ENCODE measurements at regions not wholly inside any gene's neighbourhood (a gene's known extent, or its start where the extent isn't known, plus 50 kb on each side); places are given as distances from the start of the nearest gene placed in this dataset.
"Not testable (repeated sequence)": the region's sequence is repeated elsewhere in the genome, so short reads cannot be mapped to it uniquely, and the experiment has no call there.

GRCh38 chr12:47360771-47361388 is 281.1 kb upstream of the AMIGO2 start:
- BruUV-seq (replicated peaks): no TSS peak
- intact Hi-C loops (cut with micrococcal nuclease; ENCODE audit: unreplicated experiment): no loop called here
- TF ChIP-seq CTCF (conservative IDR thresholded peaks at IDR 0.05; ENCODE audit: low read depth, low read length): no peak
- no peak for TF ChIP-seq EZH2 (IDR thresholded peaks at IDR 0.05; ENCODE audit: borderline replicate concordance, low read depth, low read length, poor library complexity, severe bottlenecking)
- Histone ChIP-seq H3K27ac (ENCODE audit: low read depth, low read length, poor library complexity, severe bottlenecking) (peak overlapping the region; percentile 81), H3K4me3 (ENCODE audit: low read depth, low read length, poor library complexity, severe bottlenecking) (peak overlapping the region; percentile 11), H3K36me3 (ENCODE audit: insufficient read depth, low read length, poor library complexity, severe bottlenecking) (no peaks in the 10 kb centered on the region), H3K9me3 (ENCODE audit: low read depth, low read length, poor library complexity, severe bottlenecking) (no peaks in the 10 kb centered on the region), H3K4me1 (ENCODE audit: insufficient read depth, low read length, poor library complexity, severe bottlenecking) (peaks cover 50% of the 10 kb centered on the region), H3K27me3 (replicated peaks; ENCODE audit: insufficient read depth, low read depth, low read length, poor library complexity) (no peaks in the 10 kb centered on the region)
- ChIA-PET POLR2A (ENCODE audit: low non-redundant PET) (no interaction called here), CTCF (interaction anchor here (1.0 kb wide), 1 partner anchor 37 kb away, joined by 3 read pairs; no protein-coding TSS in a partner anchor)
- DNase-seq (ENCODE audit: low spot score): peak; percentile 91

DNA sequence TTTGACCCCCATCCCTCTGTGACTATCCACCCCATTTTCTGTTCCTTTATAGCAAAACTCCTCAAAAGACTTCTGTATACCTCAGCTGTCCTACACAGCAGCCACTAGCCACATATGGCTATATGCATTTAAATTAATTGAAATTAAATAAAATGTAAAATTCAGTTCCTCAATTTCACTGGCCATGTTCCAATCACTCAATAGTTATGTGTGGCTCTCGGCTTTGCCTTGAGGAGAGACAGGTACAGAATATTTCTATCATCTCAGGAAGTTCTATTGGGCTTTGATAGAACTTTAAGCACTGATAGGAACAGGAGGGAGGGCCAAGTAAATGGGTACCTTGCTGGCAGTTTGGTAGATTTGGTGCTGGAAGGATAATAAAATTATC is 280.3 kb upstream of the AMIGO2 start:
- Histone ChIP-seq H3K27me3 (replicated peaks; ENCODE audit: insufficient read depth, low read depth, low read length, poor library complexity) (no peaks in the 10 kb centered on the region), H3K36me3 (ENCODE audit: insufficient read depth, low read length, poor library complexity, severe bottlenecking) (no peaks in the 10 kb centered on the region), H3K27ac (ENCODE audit: low read depth, low read length, poor library complexity, severe bottlenecking) (peak overlapping the region; percentile 81), H3K9me3 (ENCODE audit: low read depth, low read length, poor library complexity, severe bottlenecking) (no peaks in the 10 kb centered on the region), H3K4me1 (ENCODE audit: insufficient read depth, low read length, poor library complexity, severe bottlenecking) (peaks cover 49% of the 10 kb centered on the region), H3K4me3 (ENCODE audit: low read depth, low read length, poor library complexity, severe bottlenecking) (no peak overlapping the region)
- TF ChIP-seq EZH2 (IDR thresholded peaks at IDR 0.05; ENCODE audit: borderline replicate concordance, low read depth, low read length, poor library complexity, severe bottlenecking): no peak
- CTCF ChIA-PET: interaction anchor here (1.0 kb wide), 1 partner anchor 38 kb away, joined by 3 read pairs; no protein-coding TSS in a partner anchor
- DNase-seq (ENCODE audit: low spot score): no peak
- intact Hi-C loops (cut with micrococcal nuclease; ENCODE audit: unreplicated experiment): no loop called here
- POLR2A ChIA-PET (ENCODE audit: low non-redundant PET): no interaction called here
- BruUV-seq (replicated peaks): no TSS peak

DNA sequence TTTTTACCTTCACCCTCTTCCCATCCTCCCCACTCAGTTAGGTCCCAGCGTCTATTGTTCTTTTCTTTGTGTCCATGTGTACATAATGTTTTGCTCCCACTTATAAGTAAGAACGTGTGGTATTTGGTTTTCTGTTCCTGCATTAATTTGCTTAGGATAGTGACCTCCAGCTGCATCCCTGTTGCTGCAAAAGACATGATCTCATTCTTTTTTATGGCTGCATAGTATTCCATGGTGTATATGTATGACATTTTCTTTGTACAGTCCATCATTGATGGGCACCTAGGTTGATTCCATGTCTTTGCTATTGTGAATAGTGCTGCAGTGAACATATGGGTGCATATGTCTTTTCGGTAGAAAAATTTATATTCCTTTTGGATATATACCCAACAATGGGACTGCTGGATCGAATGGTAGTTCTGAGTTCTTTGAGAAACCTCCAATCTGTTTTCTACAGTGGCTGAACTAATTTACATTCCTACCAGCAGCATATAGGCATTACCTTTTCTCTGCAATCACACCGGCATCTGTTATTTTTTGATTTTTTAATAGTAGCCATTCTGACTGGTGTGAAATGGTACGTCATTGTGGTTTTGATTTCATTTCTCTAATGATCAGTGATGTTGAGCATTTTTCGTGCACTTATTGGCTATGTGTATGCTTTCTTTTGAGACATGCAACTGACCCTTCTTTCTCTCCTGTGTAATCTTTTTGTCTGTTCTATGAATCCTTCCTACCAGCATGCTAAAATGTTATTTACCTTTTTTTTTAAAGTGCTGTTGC is 279.7 kb upstream of the AMIGO2 start:
- H3K27ac ChIP-seq (ENCODE audit: low read depth, low read length, poor library complexity, severe bottlenecking): peak overlapping the region; percentile 81
- no peaks in the 10 kb centered on the region for H3K9me3 ChIP-seq (ENCODE audit: low read depth, low read length, poor library complexity, severe bottlenecking)
- DNase-seq (ENCODE audit: low spot score): no peak
- peaks cover 44% of the 10 kb centered on the region for H3K4me1 ChIP-seq (ENCODE audit: insufficient read depth, low read length, poor library complexity, severe bottlenecking)
- no peak overlapping the region for H3K4me3 ChIP-seq (ENCODE audit: low read depth, low read length, poor library complexity, severe bottlenecking)
- ChIA-PET POLR2A (ENCODE audit: low non-redundant PET) (no interaction called here), CTCF (no interaction called here)
- BruUV-seq (replicated peaks): no TSS peak
- TF ChIP-seq EZH2 (IDR thresholded peaks at IDR 0.05; ENCODE audit: borderline replicate concordance, low read depth, low read length, poor library complexity, severe bottlenecking) (no peak), CTCF (conservative IDR thresholded peaks at IDR 0.05; ENCODE audit: low read depth, low read length) (no peak)
- H3K27me3 ChIP-seq (replicated peaks; ENCODE audit: insufficient read depth, low read depth, low read length, poor library complexity): no peaks in the 10 kb centered on the region
- H3K36me3 ChIP-seq (ENCODE audit: insufficient read depth, low read length, poor library complexity, severe bottlenecking): no peaks in the 10 kb centered on the region
- intact Hi-C loops (cut with micrococcal nuclease; ENCODE audit: unreplicated experiment): no loop called here

- H3K4me1 ChIP-seq (ENCODE audit: insufficient read depth, low read length, poor library complexity, severe bottlenecking): peaks cover 21% of the 10 kb centered on the region
- DNase-seq (ENCODE audit: low spot score); H3K36me3 ChIP-seq (ENCODE audit: insufficient read depth, low read length, poor library complexity, severe bottlenecking); H3K9me3 ChIP-seq (ENCODE audit: low read depth, low read length, poor library complexity, severe bottlenecking); intact Hi-C loops (cut with micrococcal nuclease; ENCODE audit: unreplicated experiment); H3K27me3 ChIP-seq (replicated peaks; ENCODE audit: insufficient read depth, low read depth, low read length, poor library complexity); H3K4me3 ChIP-seq (ENCODE audit: low read depth, low read length, poor library complexity, severe bottlenecking); BruUV-seq (replicated peaks); H3K27ac ChIP-seq (ENCODE audit: low read depth, low read length, poor library complexity, severe bottlenecking); CTCF ChIA-PET; POLR2A ChIA-PET (ENCODE audit: low non-redundant PET): not testable (repeated sequence)
Observed at GRCh38 chr12:47357006-47357405, 277.2 kb upstream of the AMIGO2 start.
